HL-60 (cell line): ENCODE measurements at regions not wholly inside any gene's neighbourhood (a gene's known extent, or its start where the extent isn't known, plus 50 kb on each side); places are given as distances from the start of the nearest gene placed in this dataset.
"Not testable (repeated sequence)": the region's sequence is repeated elsewhere in the genome, so short reads cannot be mapped to it uniquely, and the experiment has no call there.

ENCODE experiments used
- CTCF ChIP-seq: IDR thresholded peaks from one replicate; pipeline ENCODE4 v1.5.1; 2011; ENCODE audit warnings: low read length, control low read depth, inconsistent platforms; ENCODE audit not compliant: insufficient read depth
- GABPA ChIP-seq: IDR thresholded peaks from 2 replicates; pipeline ENCODE4 v1.6.1; 2012; ENCODE audit warnings: low read depth
- POLR2AphosphoS5 ChIP-seq: IDR thresholded peaks from 2 replicates; pipeline ENCODE4 v1.6.1; 2012; ENCODE audit warnings: low read depth
- REST ChIP-seq: IDR thresholded peaks from 2 replicates; pipeline ENCODE4 v1.6.1; 2012; ENCODE audit warnings: low read depth; ENCODE audit not compliant: insufficient replicate concordance
- SPI1 ChIP-seq: IDR thresholded peaks from 2 replicates; pipeline ENCODE4 v1.6.1; 2012; ENCODE audit warnings: low read depth, mild to moderate bottlenecking, borderline replicate concordance

- not testable (repeated sequence) for TF ChIP-seq POLR2AphosphoS5, CTCF, SPI1, GABPA, REST
Measured at GRCh38 chr16:29062235-29062634, 77.4 kb downstream of the LAT start.
